Naive thymus-derived CD4-positive, alpha-beta T cell (primary cell): ENCODE measurements at regions not wholly inside any gene's neighbourhood (a gene's known extent, or its start where the extent isn't known, plus 50 kb on each side); places are given as distances from the start of the nearest gene placed in this dataset.

Source experiments
- ATAC-seq: fragments of 150-1000 bp; cut with Tn5 transposase; 2 replicates; pipeline ENCODE4 v1.10.0; 2021; ENCODE audit warnings: mild to moderate bottlenecking, moderate library complexity
- CTCF ChIA-PET: fragments of 350-600 bp; sonication (Branson Sonifier 250); formaldehyde crosslinking; loops from one replicate; lab custom pipeline; 2021; ENCODE audit warnings: antibody characterized with exemption; lab: Charles Lee
- POLR2A ChIA-PET: fragments of 350-600 bp; sonication (Branson Sonifier 250); formaldehyde crosslinking; loops from one replicate; lab custom pipeline; 2021; ENCODE audit warnings: antibody characterized with exemption, inconsistent platforms; lab: Charles Lee
- DNase-seq, 9 donors: peaks; one replicate each; pipeline versions ENCODE4 v3.0.0 to v3.0.0-alpha.2; 2020 to 2022; ENCODE audit warnings: mixed read lengths in 1 of 9
- H3K27ac ChIP-seq: one replicate; pipeline ENCODE4 v1.7.0; 2013; ENCODE audit warnings: mild to moderate bottlenecking, low read depth, low read length, moderate library complexity
- H3K27me3 ChIP-seq, 2 donors: one replicate each; pipeline ENCODE4 v1.7.0; 2013; ENCODE audit warnings: low read length in 2 of 2, mild to moderate bottlenecking in 2 of 2, moderate library complexity in 2 of 2; ENCODE audit not compliant: control insufficient read depth in 2 of 2, insufficient read depth in 2 of 2
- H3K36me3 ChIP-seq, 3 experiments: 1 replicate in 2 of 3; 2 replicates in 1 of 3; pipeline ENCODE4 v1.7.0; 2013; ENCODE audit warnings: low read length in 3 of 3, mild to moderate bottlenecking in 3 of 3, moderate library complexity in 1 of 3; ENCODE audit not compliant: insufficient read depth in 3 of 3, control insufficient read depth in 2 of 3
- H3K4me1 ChIP-seq, 2 donors: one replicate each; pipeline ENCODE4 v1.7.0; 2013; ENCODE audit warnings: low read length in 2 of 2, mild to moderate bottlenecking in 2 of 2, moderate library complexity in 1 of 2; ENCODE audit not compliant: control insufficient read depth in 2 of 2, insufficient read depth in 2 of 2
- H3K4me3 ChIP-seq: 2 replicates; pipeline ENCODE4 v1.7.0; 2013; ENCODE audit warnings: mild to moderate bottlenecking, low read length
- H3K9me3 ChIP-seq, 3 experiments: 1 replicate in 2 of 3; 2 replicates in 1 of 3; pipeline ENCODE4 v1.7.0; 2013; ENCODE audit warnings: low read length in 3 of 3; ENCODE audit not compliant: control insufficient read depth in 2 of 3
- H3K27ac Mint-ChIP-seq, 9 donors: one replicate each; pipeline ENCODE4 v1.8.0; 2020 to 2022; ENCODE audit warnings: mixed read lengths in 9 of 9, mild to moderate bottlenecking in 8 of 9, moderate library complexity in 5 of 9, inconsistent platforms in 2 of 9
- H3K27me3 Mint-ChIP-seq, 5 donors: one replicate each; pipeline ENCODE4 v1.8.0; 2021 to 2022; ENCODE audit warnings: mixed read lengths in 5 of 5, mild to moderate bottlenecking in 1 of 5
- H3K36me3 Mint-ChIP-seq, 5 donors: one replicate each; pipeline ENCODE4 v1.8.0; 2020 to 2022; ENCODE audit warnings: mixed read lengths in 5 of 5, mild to moderate bottlenecking in 3 of 5, inconsistent platforms in 1 of 5
- H3K4me1 Mint-ChIP-seq, 7 donors: one replicate each; pipeline ENCODE4 v1.8.0; 2020 to 2022; ENCODE audit warnings: mixed read lengths in 7 of 7, mild to moderate bottlenecking in 3 of 7, inconsistent platforms in 1 of 7
- H3K4me3 Mint-ChIP-seq, 10 donors: one replicate each; pipeline ENCODE4 v1.8.0; 2020 to 2022; ENCODE audit warnings: mild to moderate bottlenecking in 10 of 10, mixed read lengths in 10 of 10, moderate library complexity in 6 of 10, inconsistent platforms in 2 of 10
- H3K9me3 Mint-ChIP-seq, 11 donors: one replicate each; pipeline ENCODE4 v1.8.0; 2020 to 2022; ENCODE audit warnings: mixed read lengths in 11 of 11, mild to moderate bottlenecking in 4 of 11, inconsistent platforms in 1 of 11, moderate library complexity in 1 of 11
- intact Hi-C, 2 donors: fragments of 100-400 bp; cut with micrococcal nuclease; formaldehyde crosslinking; loops; one replicate each; pipeline ENCODE4 v1.15.1; 2023

GRCh38 chr2:53455094-53455493, 312.5 kb upstream of the CHAC2 start:
- Mint-ChIP-seq H3K27me3 (peaks cover 0 to 5% (median 2%) of the 10 kb centered on the region in 5 donors), H3K4me3 (no peak overlapping the region), H3K4me1 (no peaks in the 10 kb centered on the region), H3K36me3 (no peaks in the 10 kb centered on the region), H3K27ac (no peak overlapping the region), H3K9me3 (peaks cover 0 to 4% (median 0%) of the 10 kb centered on the region in 11 donors)
- Histone ChIP-seq H3K36me3 (no peaks in the 10 kb centered on the region), H3K4me1 (no peaks in the 10 kb centered on the region), H3K27me3 (no peaks in the 10 kb centered on the region), H3K4me3 (no peak overlapping the region), H3K27ac (no peak overlapping the region), H3K9me3 (no peaks in the 10 kb centered on the region)
- DNase-seq = no peak
- no peak for ATAC-seq
- CTCF ChIA-PET = no interaction called here
- POLR2A ChIA-PET = no interaction called here
- intact Hi-C loops = no loop called here

DNA sequence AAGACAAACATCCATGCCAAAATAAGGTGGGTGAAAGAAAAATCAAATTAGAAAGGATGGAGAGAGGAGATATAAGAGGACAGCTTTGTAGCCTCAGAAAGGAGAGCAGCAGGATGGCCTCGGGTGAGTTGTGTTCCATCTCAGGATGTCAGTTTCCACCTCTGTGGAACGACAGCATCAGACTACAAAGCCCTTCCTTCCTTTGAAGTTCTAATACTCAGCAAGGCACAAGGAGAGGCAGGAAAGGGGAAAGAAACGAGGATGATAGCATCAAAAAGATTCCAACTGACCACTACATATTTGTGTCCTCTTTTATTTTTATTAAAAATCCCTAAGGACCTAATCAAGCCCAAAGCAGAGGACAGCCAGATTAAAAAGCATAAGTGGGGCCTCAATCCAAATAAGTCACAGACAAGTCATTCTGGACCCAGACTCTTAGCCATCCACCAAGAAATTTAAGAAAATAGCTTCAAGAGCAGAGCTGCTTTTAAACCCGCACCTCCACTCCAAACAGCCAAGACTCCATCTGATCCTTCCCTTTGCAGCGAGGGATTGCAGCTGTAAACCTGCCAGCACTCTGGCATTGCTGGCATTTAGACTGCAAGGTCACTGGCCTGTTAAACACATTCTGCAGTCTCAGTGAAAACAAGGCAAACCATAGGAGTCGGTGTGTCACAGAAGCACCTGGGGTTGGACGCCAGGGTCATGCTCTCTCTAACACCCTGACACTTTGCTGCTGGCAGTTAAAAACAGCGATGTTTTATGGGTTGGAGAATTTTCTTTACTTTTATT, 314.5 kb upstream of the CHAC2 start:
- Mint-ChIP-seq H3K9me3 (peaks cover 0 to 4% (median 0%) of the 10 kb centered on the region in 11 donors), H3K27ac (no peak overlapping the region), H3K4me1 (no peaks in the 10 kb centered on the region), H3K36me3 (no peaks in the 10 kb centered on the region), H3K27me3 (peaks cover 0 to 9% (median 5%) of the 10 kb centered on the region in 5 donors), H3K4me3 (no peak overlapping the region)
- no peaks in the 10 kb centered on the region for H3K9me3 ChIP-seq
- intact Hi-C loops = no loop called here
- ChIA-PET CTCF (no interaction called here), POLR2A (no interaction called here)
- H3K27me3 ChIP-seq = no peaks in the 10 kb centered on the region
- H3K36me3 ChIP-seq = no peaks in the 10 kb centered on the region
- H3K27ac ChIP-seq = no peak overlapping the region
- ATAC-seq (no peak), DNase-seq (no peak)
- H3K4me1 ChIP-seq = no peaks in the 10 kb centered on the region
- no peak overlapping the region for H3K4me3 ChIP-seq

DNA sequence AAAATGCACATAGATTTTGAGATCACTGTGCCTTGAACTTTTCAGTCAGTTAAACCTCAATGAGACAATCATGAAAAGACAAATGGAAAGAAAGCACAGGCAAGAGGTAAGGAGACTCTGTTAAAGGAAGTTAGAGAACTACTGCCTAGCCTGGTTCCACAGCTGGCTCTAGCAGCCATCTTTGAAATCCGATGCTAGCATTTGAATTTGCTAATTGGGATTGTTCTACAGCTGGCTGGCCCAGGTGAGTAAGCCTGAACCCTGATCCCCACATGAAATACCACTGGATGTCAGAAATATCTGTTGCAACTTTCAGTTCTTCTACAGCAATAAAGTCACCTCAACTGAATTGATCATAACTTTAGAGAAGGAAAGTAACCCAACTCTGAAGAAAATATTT, 315.2 kb upstream of the CHAC2 start:
- H3K27ac Mint-ChIP-seq = no peak overlapping the region
- Histone ChIP-seq H3K4me3 (no peak overlapping the region), H3K27me3 (no peaks in the 10 kb centered on the region), H3K36me3 (no peaks in the 10 kb centered on the region), H3K4me1 (no peaks in the 10 kb centered on the region), H3K9me3 (no peaks in the 10 kb centered on the region), H3K27ac (no peak overlapping the region)
- peaks cover 0 to 12% (median 5%) of the 10 kb centered on the region in 5 donors for H3K27me3 Mint-ChIP-seq
- intact Hi-C loops = no loop called here
- H3K9me3 Mint-ChIP-seq = peaks cover 0 to 4% (median 0%) of the 10 kb centered on the region in 11 donors
- no peak for ATAC-seq
- ChIA-PET POLR2A (no interaction called here), CTCF (no interaction called here)
- no peak overlapping the region for H3K4me3 Mint-ChIP-seq
- no peak for DNase-seq
- H3K36me3 Mint-ChIP-seq = no peaks in the 10 kb centered on the region
- no peaks in the 10 kb centered on the region for H3K4me1 Mint-ChIP-seq

DNA sequence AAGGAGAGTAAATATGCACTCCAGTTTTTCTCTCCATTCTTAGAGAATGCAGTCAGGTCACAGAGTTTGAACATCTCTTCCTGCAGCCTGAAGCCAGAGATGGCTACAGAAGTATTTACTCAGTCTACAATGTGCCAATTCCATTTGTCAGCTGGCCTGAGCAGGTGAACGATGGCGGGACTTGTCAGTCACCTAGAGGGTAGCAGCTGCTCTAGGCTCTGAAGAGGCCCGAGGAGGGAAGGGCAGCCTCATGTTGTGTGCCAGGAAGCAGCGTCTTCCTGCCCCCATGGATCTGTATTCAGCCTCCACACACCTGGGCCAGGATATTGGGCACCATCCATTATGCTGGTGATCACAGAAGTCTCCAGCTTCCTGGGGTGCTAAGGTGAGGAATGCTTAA, 316.7 kb upstream of the CHAC2 start:
- Mint-ChIP-seq H3K9me3 (peaks cover 0 to 4% (median 0%) of the 10 kb centered on the region in 11 donors), H3K27me3 (peaks cover 0 to 17% (median 5%) of the 10 kb centered on the region in 5 donors), H3K4me1 (no peaks in the 10 kb centered on the region), H3K36me3 (no peaks in the 10 kb centered on the region), H3K4me3 (no peak overlapping the region), H3K27ac (no peak overlapping the region)
- POLR2A ChIA-PET = no interaction called here
- ATAC-seq (no peak), DNase-seq (no peak)
- Histone ChIP-seq H3K27me3 (no peaks in the 10 kb centered on the region), H3K4me1 (no peaks in the 10 kb centered on the region), H3K27ac (no peak overlapping the region), H3K9me3 (no peaks in the 10 kb centered on the region), H3K36me3 (no peaks in the 10 kb centered on the region), H3K4me3 (no peak overlapping the region)
- CTCF ChIA-PET = no interaction called here
- intact Hi-C loops = no loop called here

DNA sequence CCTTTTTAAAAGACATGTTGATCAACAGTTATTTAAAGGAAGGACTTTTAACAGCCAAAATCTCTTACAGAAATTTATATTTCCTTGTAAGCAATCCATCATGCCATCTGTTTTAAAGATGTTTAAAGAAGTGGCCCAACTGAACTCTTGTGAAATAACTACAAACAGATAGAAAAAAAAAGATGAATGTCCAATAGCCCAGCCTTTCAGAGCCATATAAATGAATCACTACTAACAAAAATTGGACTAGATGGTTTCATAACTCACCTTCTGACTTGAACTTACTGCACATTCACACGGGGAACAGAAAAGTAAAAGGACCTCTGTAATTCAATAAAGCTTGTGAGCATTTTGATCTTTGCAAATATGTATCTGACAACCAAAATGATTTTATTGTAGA, 319.0 kb upstream of the CHAC2 start:
- ChIA-PET POLR2A (no interaction called here), CTCF (no interaction called here)
- ATAC-seq = no peak

GRCh38 chr2:53448086-53448485, 319.5 kb upstream of the CHAC2 start:
- Mint-ChIP-seq H3K27me3 (peaks cover 0 to 20% (median 15%) of the 10 kb centered on the region in 5 donors), H3K36me3 (no peaks in the 10 kb centered on the region), H3K9me3 (peaks cover 0 to 2% (median 0%) of the 10 kb centered on the region in 11 donors), H3K27ac (no peak overlapping the region), H3K4me1 (no peaks in the 10 kb centered on the region), H3K4me3 (no peak overlapping the region)
- H3K27me3 ChIP-seq = no peaks in the 10 kb centered on the region
- H3K4me1 ChIP-seq = no peaks in the 10 kb centered on the region
- intact Hi-C loops = no loop called here
- H3K36me3 ChIP-seq = no peaks in the 10 kb centered on the region
- DNase-seq (no peak), ATAC-seq (no peak)
- ChIA-PET CTCF (no interaction called here), POLR2A (no interaction called here)
- H3K4me3 ChIP-seq = no peak overlapping the region
- no peak overlapping the region for H3K27ac ChIP-seq
- H3K9me3 ChIP-seq = no peaks in the 10 kb centered on the region

More for the DNA sequence above, 319.0 kb upstream of the CHAC2 start:
- no peak for DNase-seq
- Mint-ChIP-seq H3K27me3 (peaks cover 0 to 20% (median 15%) of the 10 kb centered on the region in 5 donors), H3K9me3 (peaks cover 0 to 2% (median 0%) of the 10 kb centered on the region in 11 donors), H3K4me1 (no peaks in the 10 kb centered on the region), H3K27ac (no peak overlapping the region), H3K4me3 (no peak overlapping the region), H3K36me3 (no peaks in the 10 kb centered on the region)
- no peaks in the 10 kb centered on the region for H3K4me1 ChIP-seq
- H3K9me3 ChIP-seq = no peaks in the 10 kb centered on the region
- no peaks in the 10 kb centered on the region for H3K36me3 ChIP-seq
- intact Hi-C loops = no loop called here
- H3K27me3 ChIP-seq = no peaks in the 10 kb centered on the region
- H3K4me3 ChIP-seq = no peak overlapping the region
- H3K27ac ChIP-seq = no peak overlapping the region
